Hematopoietic multipotent progenitor cell treated with erythropoietin and hydrocortisone succinate and interleukin-3 and kit ligand, for 8 days (in vitro differentiated cells): ENCODE measurements at regions not wholly inside any gene's neighbourhood (a gene's known extent, or its start where the extent isn't known, plus 50 kb on each side); places are given as distances from the start of the nearest gene placed in this dataset.
"Not testable (repeated sequence)": the region's sequence is repeated elsewhere in the genome, so short reads cannot be mapped to it uniquely, and the experiment has no call there.

Experiments used
- DNase-seq: peaks from one replicate; pipeline ENCODE4 v3.0.0-alpha.2; 2015

DNA sequence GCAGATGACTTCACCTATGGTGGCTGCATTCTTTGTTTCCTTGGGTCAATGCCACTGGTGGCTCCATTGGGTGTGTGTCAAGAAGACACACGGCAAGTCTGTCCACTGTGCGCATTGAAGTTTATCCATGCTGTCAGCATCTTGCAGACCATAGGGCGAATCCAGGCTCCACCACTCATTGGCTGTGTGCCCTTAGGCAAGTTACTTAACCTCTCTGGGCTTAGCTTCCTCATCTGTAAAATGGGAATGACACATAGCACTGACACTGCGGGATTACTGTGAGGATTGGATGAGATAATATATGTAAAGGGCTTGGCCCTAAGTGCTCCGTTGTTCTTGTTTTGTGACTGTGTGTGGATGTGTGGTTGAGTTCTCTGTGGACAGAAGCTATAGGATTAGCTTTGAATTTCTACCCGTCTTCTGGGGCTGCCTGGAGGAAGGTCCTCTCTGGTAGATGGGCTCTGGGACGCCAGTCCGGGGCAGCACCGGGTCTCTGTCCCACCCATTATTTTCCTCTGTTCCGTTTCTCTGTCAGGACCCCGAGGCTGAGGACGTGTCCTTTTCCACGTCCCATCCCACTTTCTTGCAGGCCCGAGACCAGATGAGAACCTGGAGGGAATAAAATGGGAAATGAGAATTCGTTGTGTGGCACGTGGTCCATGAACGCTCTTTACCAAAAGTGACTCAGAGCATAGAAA, 178.4 kb downstream of the IRF8 start:
- DNase-seq, result no peak

DNA sequence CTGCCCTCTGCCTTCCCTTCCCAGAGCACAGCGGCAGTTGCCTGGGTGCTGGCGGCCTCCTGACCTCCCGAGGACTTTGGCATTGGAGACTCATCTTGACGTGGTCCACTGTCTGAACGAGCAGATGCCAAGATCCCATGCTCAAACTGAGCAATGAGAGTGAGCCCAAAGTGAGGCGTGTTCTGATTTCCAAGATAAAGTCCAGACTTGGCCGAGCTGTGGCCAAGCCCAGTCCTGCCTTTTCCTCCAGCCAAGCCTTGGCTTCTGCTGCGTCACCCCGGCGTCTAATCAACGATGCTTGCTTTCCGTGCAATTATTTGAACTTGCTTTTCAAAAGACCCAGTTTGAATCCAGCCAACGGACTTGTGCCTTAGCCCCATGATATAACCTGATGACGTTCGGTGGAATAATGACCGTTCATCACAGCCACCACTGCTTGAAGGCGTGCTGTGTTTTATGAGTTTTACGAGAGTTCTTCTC, 179.2 kb downstream of the IRF8 start:
- DNase-seq, result no peak

DNA sequence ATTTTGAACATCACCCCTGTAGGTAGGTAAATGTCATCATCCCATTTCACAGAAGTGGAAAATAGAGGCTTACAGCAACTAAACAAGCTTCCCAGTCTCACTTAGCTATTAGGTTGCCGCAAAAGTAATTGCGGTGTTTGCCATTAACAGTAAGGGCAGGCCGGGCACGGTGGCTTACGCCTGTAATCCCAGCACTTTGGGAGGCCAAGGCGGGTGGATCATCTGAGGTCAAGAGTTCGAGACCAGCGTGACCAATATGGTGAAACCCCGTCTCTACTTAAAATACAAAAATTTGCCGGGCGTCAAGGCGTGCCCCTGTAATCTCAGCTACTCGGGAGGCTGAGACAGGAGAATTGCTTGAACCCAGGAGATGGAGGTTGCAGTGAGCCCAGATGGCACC, 179.7 kb downstream of the IRF8 start:
- DNase-seq, result not testable (repeated sequence)

DNA sequence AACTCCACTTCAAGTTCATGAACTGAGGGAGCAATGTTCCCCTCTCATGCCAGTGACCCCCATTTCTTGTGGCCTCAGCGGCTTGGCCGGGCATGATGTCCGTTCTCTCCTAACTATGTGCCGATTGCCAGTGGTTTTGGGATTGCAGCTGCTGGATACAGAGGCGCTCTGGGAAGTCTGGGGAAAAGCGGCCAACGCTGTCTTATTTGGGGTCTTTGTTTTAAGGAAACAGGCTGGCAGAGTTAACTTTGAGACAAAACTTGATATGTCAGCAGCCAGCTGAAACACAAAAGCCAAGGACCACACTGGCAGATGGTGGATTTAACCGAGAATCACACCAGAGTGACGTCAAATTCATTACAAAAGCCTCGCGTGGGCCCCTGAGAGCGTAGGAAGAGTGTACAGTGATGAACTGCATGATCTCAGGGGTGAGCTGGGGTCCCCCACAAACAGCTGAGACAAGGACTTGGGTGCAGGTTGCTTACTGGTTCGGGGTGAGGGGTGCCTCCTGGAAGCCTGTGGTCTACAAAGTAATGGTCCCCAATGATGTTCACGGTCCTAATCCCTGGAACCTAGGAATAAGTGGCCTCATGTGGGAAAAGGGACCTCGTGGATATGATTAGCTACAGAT, 180.4 kb downstream of the IRF8 start:
- DNase-seq, result no peak

- DNase-seq, result no peak
These were observed 181.3 kb downstream of the IRF8 start for GRCh38 chr16:86080131-86080875.

DNA sequence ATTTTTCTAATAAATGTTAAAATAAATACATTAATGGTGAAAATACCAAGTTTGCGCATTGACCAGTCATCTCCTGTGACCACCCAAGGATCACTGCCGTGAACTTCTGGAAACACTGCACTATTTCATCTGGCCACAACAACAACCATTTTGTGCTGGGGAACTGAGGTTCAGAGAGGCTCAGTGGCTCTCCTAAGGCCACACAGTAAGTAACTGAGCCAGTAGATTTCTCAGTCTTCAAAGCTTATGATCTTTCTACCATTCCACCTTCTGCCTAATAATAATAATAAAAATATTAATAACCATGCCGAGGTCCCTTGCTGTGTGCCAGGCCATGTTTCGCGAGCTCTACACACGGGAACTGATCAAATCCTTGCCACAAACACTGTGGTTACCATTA, 182.0 kb downstream of the IRF8 start:
- DNase-seq, result no peak

- DNase-seq, result no peak
These were observed 183.6 kb downstream of the IRF8 start for GRCh38 chr16:86082418-86083030.

- no peak for DNase-seq
These were observed 184.5 kb downstream of the IRF8 start for GRCh38 chr16:86083382-86084002.

DNA sequence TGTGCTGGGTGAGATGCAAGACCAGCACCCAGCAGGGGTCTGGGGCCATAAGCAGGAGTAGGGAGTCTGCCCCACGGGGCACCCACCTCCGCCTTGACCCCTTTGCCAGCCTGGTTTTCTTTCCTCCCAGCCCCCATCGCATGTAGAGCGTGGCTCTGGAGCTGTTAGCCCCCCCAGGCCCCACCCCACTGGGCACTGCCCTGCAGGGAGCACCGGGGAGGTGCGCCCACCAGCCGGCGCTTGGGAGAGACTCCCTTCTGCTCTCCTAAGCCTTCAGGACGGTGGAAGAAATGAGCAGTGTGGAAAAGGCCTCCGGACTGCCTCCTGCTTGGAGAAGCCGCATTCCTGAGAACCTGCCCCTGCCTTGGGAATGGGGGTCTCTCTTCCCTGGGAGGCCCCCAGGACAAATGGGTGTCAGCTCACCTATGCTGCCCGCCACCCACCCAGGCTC, 186.2 kb downstream of the IRF8 start:
- DNase-seq, result no peak

GRCh38 chr16:86085795-86086194, 186.8 kb downstream of the IRF8 start:
- no peak for DNase-seq

DNA sequence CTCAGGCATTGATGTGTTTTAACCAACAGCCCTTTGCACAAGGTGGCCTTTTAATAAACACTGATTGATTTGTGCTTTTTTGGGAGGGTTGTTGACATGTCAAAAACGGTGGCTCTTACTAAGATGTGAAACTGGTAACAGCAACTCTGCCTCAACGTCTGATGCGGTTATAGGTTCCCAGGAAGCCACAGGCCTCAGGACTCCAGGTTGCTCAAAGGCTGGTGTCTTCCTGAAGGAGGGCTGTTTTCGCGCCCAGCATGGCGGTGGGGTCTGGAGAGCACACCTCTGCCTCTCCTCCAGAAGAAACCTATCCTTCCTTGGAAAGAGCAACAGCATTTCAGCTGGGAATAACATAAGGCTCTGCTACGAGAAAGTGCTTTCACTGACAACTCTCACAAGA, 187.5 kb downstream of the IRF8 start:
- DNase-seq, result no peak

DNA sequence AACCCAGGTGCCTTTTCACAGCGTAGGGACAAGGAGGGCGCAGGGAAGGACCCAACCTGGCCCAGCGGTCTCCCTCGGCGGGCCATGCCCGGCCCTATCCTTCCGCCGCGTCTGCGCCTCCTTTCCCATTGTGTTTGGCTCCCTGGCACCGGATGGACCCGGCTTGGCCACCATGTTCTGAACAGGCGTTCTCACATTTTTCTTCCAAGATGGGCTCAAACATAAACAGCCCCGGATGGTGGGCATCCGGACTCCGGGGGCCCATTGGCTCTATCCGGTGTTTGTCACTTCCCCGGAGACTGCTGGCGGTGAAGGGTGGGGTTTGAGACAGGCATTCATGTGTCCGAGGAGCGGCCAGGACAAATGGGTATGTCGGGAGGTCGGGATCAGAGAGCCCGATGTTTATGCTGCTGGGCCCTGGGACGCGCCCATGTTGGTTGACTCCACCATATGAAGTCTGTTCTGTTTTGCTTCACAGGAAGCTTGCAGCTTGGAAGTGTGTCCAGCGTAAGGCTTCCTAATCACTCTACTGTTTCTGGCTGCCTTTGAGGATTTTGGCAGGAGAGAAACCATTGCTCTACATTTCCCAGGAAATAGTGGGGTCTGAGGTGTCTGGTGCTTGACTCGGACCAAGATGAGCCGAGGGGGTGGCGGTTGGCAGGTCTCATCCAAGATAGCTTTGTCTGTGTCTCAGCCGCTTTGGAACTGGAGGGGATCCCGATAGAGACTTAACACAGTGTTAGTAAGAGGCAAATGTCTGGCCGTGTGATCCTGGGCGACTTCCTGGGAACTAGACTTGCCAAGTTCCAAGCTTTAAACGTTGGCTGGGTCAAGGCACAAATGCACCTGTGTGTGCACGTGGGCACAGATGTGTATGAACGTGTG, 188.3 kb downstream of the IRF8 start:
- no peak for DNase-seq

- DNase-seq, result no peak
These were observed 188.9 kb downstream of the IRF8 start for GRCh38 chr16:86087896-86088230.

GRCh38 chr16:86088287-86088686, 189.3 kb downstream of the IRF8 start:
- no peak for DNase-seq

DNA sequence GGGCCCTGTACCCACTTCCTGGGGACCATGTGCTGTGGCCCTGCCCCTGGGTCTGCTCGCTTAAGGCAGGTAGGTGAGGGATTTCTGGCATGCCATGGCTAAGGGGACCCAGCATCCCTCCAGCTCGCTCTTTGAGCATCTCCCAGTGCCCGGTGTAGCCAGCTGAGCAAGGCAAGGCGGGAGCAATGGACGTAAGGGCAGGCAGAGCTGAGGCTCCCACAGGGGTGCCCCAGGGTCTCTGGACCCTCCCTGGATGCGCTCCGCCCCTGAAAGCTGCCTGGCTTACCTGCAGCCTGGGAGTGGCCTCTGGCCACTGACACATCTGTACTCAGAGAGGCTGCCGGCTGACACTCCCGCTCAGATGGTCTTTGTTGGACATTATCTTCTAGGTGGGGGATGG, 189.9 kb downstream of the IRF8 start:
- DNase-seq, result no peak

GRCh38 chr16:86089334-86089900, 190.5 kb downstream of the IRF8 start:
- DNase-seq, result no peak

- no peak for DNase-seq
These were observed 191.0 kb downstream of the IRF8 start for GRCh38 chr16:86089991-86090390.

DNA sequence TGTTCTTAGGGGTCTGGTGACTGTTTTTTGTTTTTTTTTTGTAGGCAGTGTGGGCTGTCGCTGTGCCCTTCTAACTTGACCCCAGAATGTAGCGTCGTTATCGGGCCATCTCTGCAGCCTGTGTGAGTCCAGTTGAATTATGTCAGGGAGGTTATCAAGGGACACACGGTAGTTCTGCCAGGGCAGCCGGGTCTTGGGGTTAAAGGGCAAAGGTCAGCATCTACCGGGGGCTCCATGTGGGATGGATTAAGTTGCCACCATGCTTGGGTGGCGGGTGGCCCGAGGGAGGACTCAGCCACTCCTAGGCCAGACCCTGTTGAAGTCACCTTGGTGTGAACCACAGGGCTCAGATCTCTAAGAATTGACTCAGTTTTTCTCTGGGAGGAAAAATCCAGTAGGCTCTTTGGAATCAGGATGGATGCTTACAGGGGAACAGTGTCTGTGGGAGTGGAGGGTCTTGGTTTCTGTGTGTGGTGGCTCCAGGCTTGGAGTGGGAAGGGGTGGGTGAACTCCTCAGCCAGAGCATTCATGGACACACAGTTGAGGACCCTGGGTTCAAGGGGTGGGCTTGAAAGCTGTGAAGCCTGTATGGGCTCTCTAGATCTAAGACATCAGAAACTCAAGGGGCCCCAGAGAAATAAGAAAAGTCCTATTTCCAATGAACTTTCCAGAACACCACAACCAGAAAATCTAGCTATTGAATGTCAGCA, 191.7 kb downstream of the IRF8 start:
- DNase-seq, result no peak

DNA sequence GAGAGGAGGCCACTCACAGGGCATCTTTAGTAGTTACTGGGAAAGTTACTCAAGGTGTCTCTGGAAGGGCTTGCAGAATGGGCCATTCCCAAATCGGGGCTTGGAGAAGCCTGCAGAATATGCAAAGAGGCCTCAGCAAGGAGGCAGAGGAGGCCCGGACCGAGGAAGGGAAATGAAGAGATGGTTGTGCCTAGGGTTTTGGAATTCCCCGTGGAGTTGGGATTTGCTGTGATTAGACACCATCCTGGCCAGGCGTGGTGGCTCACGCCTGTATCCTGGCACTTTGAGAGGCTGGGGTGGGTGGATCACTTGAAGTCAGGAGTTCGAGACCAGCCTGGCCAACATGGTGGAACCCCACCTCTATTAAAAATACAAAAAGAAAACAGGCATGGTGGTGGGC, 193.0 kb downstream of the IRF8 start:
- no peak for DNase-seq

DNA sequence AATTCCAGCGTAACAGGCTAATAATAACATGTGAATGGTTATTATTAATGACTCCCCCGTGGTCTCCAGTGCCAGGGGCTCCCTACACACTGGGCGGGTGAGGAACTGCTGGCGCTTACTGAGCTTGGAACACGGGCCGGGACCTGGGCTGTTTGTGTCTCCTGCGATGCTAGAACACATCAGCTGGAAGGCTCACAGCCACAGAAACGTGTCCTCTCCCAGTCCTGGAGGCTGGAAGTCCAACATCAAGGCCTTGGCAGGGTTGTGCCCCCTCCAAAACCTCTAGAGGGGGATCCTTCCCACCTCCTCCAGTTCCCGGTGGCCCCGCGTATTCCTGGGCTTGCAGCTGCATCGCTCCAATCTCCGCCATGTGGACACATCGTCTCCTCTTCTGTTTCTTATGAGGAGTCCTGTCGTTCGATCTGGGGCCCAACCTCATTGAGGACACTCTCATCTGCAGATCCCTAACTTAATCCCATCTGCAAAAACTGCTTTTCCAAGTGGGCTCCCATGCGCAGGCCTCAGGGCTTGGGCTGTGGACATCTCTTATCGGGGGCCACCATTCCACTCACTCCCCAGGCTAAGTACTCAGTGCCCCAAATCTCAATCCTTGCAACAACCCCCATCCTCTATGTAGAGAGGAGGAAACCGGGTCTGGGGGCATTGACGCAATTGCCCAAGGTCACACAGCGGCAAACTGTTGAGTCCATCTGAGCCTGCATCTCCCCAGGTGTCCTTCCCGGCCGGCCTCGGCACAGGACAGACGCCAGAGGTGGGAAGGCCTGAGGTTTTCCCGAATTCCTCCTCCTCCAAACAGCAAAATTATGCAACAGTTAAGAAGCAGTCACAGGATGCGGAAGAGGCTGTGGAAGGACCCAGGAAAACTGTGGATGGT, 193.9 kb downstream of the IRF8 start:
- no peak for DNase-seq
